ENCODE measurements at regions not wholly inside any gene's neighbourhood (a gene's known extent, or its start where the extent isn't known, plus 50 kb on each side); places are given as distances from the start of the nearest gene placed in this dataset.

- H3K27ac Mint-ChIP-seq, result no peak overlapping the region
- H3K4me3 Mint-ChIP-seq, result no peak overlapping the region
- no peaks in the 10 kb centered on the region for H3K36me3 Mint-ChIP-seq
- H3K4me1 Mint-ChIP-seq, result no peaks in the 10 kb centered on the region
- peaks cover 9% of the 10 kb centered on the region for H3K27me3 Mint-ChIP-seq
- peaks cover 0 to 2% (median 2%) of the 10 kb centered on the region in 3 donors for H3K9me3 Mint-ChIP-seq
Measured at GRCh38 chr5:174205939-174206338, 160.4 kb downstream of the NSG2 start.

- Mint-ChIP-seq H3K36me3 (no peaks in the 10 kb centered on the region), H3K27me3 (peaks cover 5% of the 10 kb centered on the region), H3K4me1 (no peaks in the 10 kb centered on the region), H3K9me3 (peaks cover 0 to 3% (median 0%) of the 10 kb centered on the region in 3 donors), H3K27ac (no peak overlapping the region), H3K4me3 (no peak overlapping the region)
Measured at GRCh38 chr5:174210596-174211276, 165.2 kb downstream of the NSG2 start.

GRCh38 chr5:174211277-174211626, 165.7 kb downstream of the NSG2 start:
- Mint-ChIP-seq H3K9me3 (peaks cover 0 to 3% (median 0%) of the 10 kb centered on the region in 3 donors), H3K4me3 (no peak overlapping the region), H3K36me3 (no peaks in the 10 kb centered on the region), H3K27ac (no peak overlapping the region), H3K27me3 (peaks cover 4% of the 10 kb centered on the region), H3K4me1 (no peaks in the 10 kb centered on the region)

GRCh38 chr5:174217527-174217926, 172.0 kb downstream of the NSG2 start:
- Mint-ChIP-seq H3K36me3 (no peaks in the 10 kb centered on the region), H3K27ac (no peak overlapping the region), H3K4me1 (no peaks in the 10 kb centered on the region), H3K4me3 (no peak overlapping the region), H3K9me3 (peaks cover 0 to 7% (median 0%) of the 10 kb centered on the region in 3 donors), H3K27me3 (no peaks in the 10 kb centered on the region)

GRCh38 chr5:174218162-174218561, 172.7 kb downstream of the NSG2 start:
- H3K9me3 Mint-ChIP-seq, result peaks cover 0 to 7% (median 0%) of the 10 kb centered on the region in 3 donors
- no peaks in the 10 kb centered on the region for H3K4me1 Mint-ChIP-seq
- no peak overlapping the region for H3K27ac Mint-ChIP-seq
- H3K4me3 Mint-ChIP-seq, result no peak overlapping the region
- H3K36me3 Mint-ChIP-seq, result no peaks in the 10 kb centered on the region
- H3K27me3 Mint-ChIP-seq, result no peaks in the 10 kb centered on the region

- no peaks in the 10 kb centered on the region for H3K4me1 Mint-ChIP-seq
- no peak overlapping the region for H3K4me3 Mint-ChIP-seq
- no peaks in the 10 kb centered on the region for H3K36me3 Mint-ChIP-seq
Measured at GRCh38 chr5:174220417-174220816, 174.9 kb downstream of the NSG2 start.

GRCh38 chr5:174221436-174221835, 175.9 kb downstream of the NSG2 start:
- Mint-ChIP-seq H3K27ac (no peak overlapping the region), H3K36me3 (no peaks in the 10 kb centered on the region), H3K4me3 (no peak overlapping the region), H3K9me3 (peaks cover 0 to 4% (median 0%) of the 10 kb centered on the region in 3 donors), H3K27me3 (no peaks in the 10 kb centered on the region), H3K4me1 (no peaks in the 10 kb centered on the region)

More at GRCh38 chr5:174220417-174220816, 174.9 kb downstream of the NSG2 start:
- no peaks in the 10 kb centered on the region for H3K27me3 Mint-ChIP-seq
- H3K9me3 Mint-ChIP-seq, result peaks cover 0 to 4% (median 0%) of the 10 kb centered on the region in 3 donors
- no peak overlapping the region for H3K27ac Mint-ChIP-seq

GRCh38 chr5:174221946-174222345, 176.4 kb downstream of the NSG2 start:
- Mint-ChIP-seq H3K4me3 (no peak overlapping the region), H3K27ac (no peak overlapping the region), H3K4me1 (no peaks in the 10 kb centered on the region), H3K9me3 (peaks cover 0 to 4% (median 0%) of the 10 kb centered on the region in 3 donors), H3K27me3 (no peaks in the 10 kb centered on the region), H3K36me3 (no peaks in the 10 kb centered on the region)

GRCh38 chr5:174222891-174223290, 177.4 kb downstream of the NSG2 start:
- Mint-ChIP-seq H3K4me1 (no peaks in the 10 kb centered on the region), H3K36me3 (no peaks in the 10 kb centered on the region), H3K9me3 (peaks cover 0 to 4% (median 0%) of the 10 kb centered on the region in 3 donors), H3K4me3 (no peak overlapping the region), H3K27ac (no peak overlapping the region), H3K27me3 (no peaks in the 10 kb centered on the region)

GRCh38 chr5:174223355-174223754, 177.8 kb downstream of the NSG2 start:
- H3K4me1 Mint-ChIP-seq, result no peaks in the 10 kb centered on the region
- no peak overlapping the region for H3K4me3 Mint-ChIP-seq
- H3K27me3 Mint-ChIP-seq, result no peaks in the 10 kb centered on the region
- H3K36me3 Mint-ChIP-seq, result no peaks in the 10 kb centered on the region
- H3K27ac Mint-ChIP-seq, result no peak overlapping the region
- peaks cover 0 to 2% (median 0%) of the 10 kb centered on the region in 3 donors for H3K9me3 Mint-ChIP-seq

GRCh38 chr5:174229068-174229467, 183.6 kb downstream of the NSG2 start:
- no peak overlapping the region for H3K4me3 Mint-ChIP-seq
- no peaks in the 10 kb centered on the region for H3K4me1 Mint-ChIP-seq
- peaks cover 3% of the 10 kb centered on the region for H3K27me3 Mint-ChIP-seq
- no peaks in the 10 kb centered on the region for H3K36me3 Mint-ChIP-seq
- H3K9me3 Mint-ChIP-seq, result peaks cover 0 to 4% (median 3%) of the 10 kb centered on the region in 3 donors
- H3K27ac Mint-ChIP-seq, result no peak overlapping the region

- Mint-ChIP-seq H3K4me1 (no peaks in the 10 kb centered on the region), H3K9me3 (peaks cover 0 to 4% (median 3%) of the 10 kb centered on the region in 3 donors), H3K27me3 (peaks cover 3% of the 10 kb centered on the region), H3K36me3 (no peaks in the 10 kb centered on the region), H3K27ac (no peak overlapping the region), H3K4me3 (no peak overlapping the region)
Measured at GRCh38 chr5:174229514-174230370, 184.2 kb downstream of the NSG2 start.

- no peaks in the 10 kb centered on the region for H3K4me1 Mint-ChIP-seq
- H3K4me3 Mint-ChIP-seq, result no peak overlapping the region
Measured at GRCh38 chr5:174231956-174232487, 186.5 kb downstream of the NSG2 start.

GRCh38 chr5:174234388-174234787, 188.9 kb downstream of the NSG2 start:
- H3K9me3 Mint-ChIP-seq, result peaks cover 3 to 5% (median 3%) of the 10 kb centered on the region in 3 donors
- H3K27ac Mint-ChIP-seq, result no peak overlapping the region
- peaks cover 9% of the 10 kb centered on the region for H3K27me3 Mint-ChIP-seq
- H3K4me3 Mint-ChIP-seq, result no peak overlapping the region
- H3K4me1 Mint-ChIP-seq, result peaks cover 0 to 1% (median 0%) of the 10 kb centered on the region in 3 donors
- no peaks in the 10 kb centered on the region for H3K36me3 Mint-ChIP-seq

More at GRCh38 chr5:174231956-174232487, 186.5 kb downstream of the NSG2 start:
- Mint-ChIP-seq H3K9me3 (peaks cover 0 to 4% (median 3%) of the 10 kb centered on the region in 3 donors), H3K27me3 (peaks cover 6% of the 10 kb centered on the region), H3K36me3 (no peaks in the 10 kb centered on the region), H3K27ac (no peak overlapping the region)

Data from IgD-negative memory B cell (primary cell).